IMR-90 (cell line): ENCODE measurements at regions not wholly inside any gene's neighbourhood (a gene's known extent, or its start where the extent isn't known, plus 50 kb on each side); places are given as distances from the start of the nearest gene placed in this dataset.

ENCODE experiments used
- ATAC-seq: fragments of 200-7000 bp; cut with Tn5 transposase; 2 replicates; pipeline ENCODE4 v1.9.1; 2020; ENCODE audit warnings: low read depth, mild to moderate bottlenecking, moderate library complexity
- BruUV-seq: library from RNA; stranded (reverse); fragments of 400-500 nt; replicated peaks from 2 replicates; lab custom pipeline; 2021; lab: Mats Ljungman, UMichigan
- CTCF ChIA-PET: fragments of 300-600 bp; formaldehyde crosslinking; extraction: SDS; loops from one replicate; lab custom pipeline; 2021; ENCODE audit warnings: antibody characterized with exemption; lab: Yijun Ruan, JAX
- POLR2A ChIA-PET: fragments of 300-600 bp; sonication (Branson Sonifier 250); formaldehyde crosslinking; loops from one replicate; lab custom pipeline; 2022; ENCODE audit warnings: antibody characterized with exemption; ENCODE audit not compliant: unreplicated experiment; lab: Charles Lee
- DNase-seq: peaks from one replicate; pipeline ENCODE4 v3.0.0; 2013
- H2AFZ ChIP-seq: replicated peaks from 2 replicates; pipeline ENCODE3; 2013; ENCODE audit warnings: low read length, mild to moderate bottlenecking; ENCODE audit not compliant: poor library complexity
- H2AK5ac ChIP-seq: 2 replicates; pipeline ENCODE4 v1.6.1; 2013; ENCODE audit warnings: low read depth, low read length, inconsistent platforms
- H2AK9ac ChIP-seq: replicated peaks from 2 replicates; pipeline ENCODE3; 2013; ENCODE audit warnings: mild to moderate bottlenecking, low read depth, low read length, moderate library complexity; ENCODE audit not compliant: poor library complexity
- H2BK120ac ChIP-seq: 2 replicates; pipeline ENCODE4 v1.6.1; 2013; ENCODE audit warnings: low read depth, low read length, inconsistent platforms
- H2BK15ac ChIP-seq: 3 replicates; pipeline ENCODE4 v1.6.1; 2013; ENCODE audit warnings: low read depth, low read length, inconsistent platforms
- H2BK20ac ChIP-seq: 2 replicates; pipeline ENCODE4 v1.6.1; 2013; ENCODE audit warnings: low read depth, mild to moderate bottlenecking, inconsistent platforms, low read length, moderate library complexity
- H2BK5ac ChIP-seq: 2 replicates; pipeline ENCODE4 v1.6.1; 2013; ENCODE audit warnings: mild to moderate bottlenecking, low read depth, low read length, inconsistent platforms; ENCODE audit not compliant: poor library complexity, severe bottlenecking
- H3K14ac ChIP-seq: replicated peaks from 2 replicates; pipeline ENCODE4 v1.6.1; 2013; ENCODE audit warnings: low read depth, low read length, inconsistent platforms
- H3K18ac ChIP-seq: 2 replicates; pipeline ENCODE4 v1.6.1; 2013; ENCODE audit warnings: low read depth, low read length, control low read depth
- H3K23ac ChIP-seq: 2 replicates; pipeline ENCODE4 v1.6.1; 2013; ENCODE audit warnings: low read depth, low read length, inconsistent platforms
- H3K27ac ChIP-seq: 2 replicates; pipeline ENCODE4 v1.5.1; 2013; ENCODE audit warnings: mild to moderate bottlenecking, control low read depth, low read length; ENCODE audit not compliant: insufficient read depth
- H3K27me3 ChIP-seq: 2 replicates; pipeline ENCODE4 v1.6.1; 2013; ENCODE audit warnings: low read length; ENCODE audit not compliant: control insufficient read depth, insufficient read depth
- H3K36me3 ChIP-seq: 2 replicates; pipeline ENCODE4 v1.6.1; 2013; ENCODE audit warnings: low read length, mixed read lengths; ENCODE audit not compliant: control insufficient read depth, insufficient read depth
- H3K4ac ChIP-seq: 2 replicates; pipeline ENCODE4 v1.6.1; 2013; ENCODE audit warnings: low read depth, low read length, inconsistent platforms
- H3K4me1 ChIP-seq: 2 replicates; pipeline ENCODE4 v1.6.1; 2013; ENCODE audit warnings: low read length, mixed read lengths; ENCODE audit not compliant: control insufficient read depth, insufficient read depth
- H3K4me2 ChIP-seq: 2 replicates; pipeline ENCODE4 v1.6.1; 2013; ENCODE audit warnings: low read depth, mild to moderate bottlenecking, control low read depth, low read length, moderate library complexity
- H3K4me3 ChIP-seq: 2 replicates; pipeline ENCODE4 v1.5.1; 2013; ENCODE audit warnings: low read depth, mild to moderate bottlenecking, control low read depth, low read length, moderate library complexity; ENCODE audit not compliant: insufficient read depth
- H3K56ac ChIP-seq: 2 replicates; pipeline ENCODE4 v1.6.1; 2013; ENCODE audit warnings: low read length, inconsistent platforms; ENCODE audit not compliant: insufficient read depth; ENCODE audit errors: extremely low read depth
- H3K79me1 ChIP-seq, 2 experiments: 2 replicates each; pipeline ENCODE4 v1.6.1; 2013; ENCODE audit warnings: low read length in 2 of 2, inconsistent platforms in 1 of 2, low read depth in 1 of 2
- H3K9ac ChIP-seq: 2 replicates; pipeline ENCODE4 v1.6.1; 2013; ENCODE audit warnings: low read depth, low read length, control low read depth
- H3K9me1 ChIP-seq: 2 replicates; pipeline ENCODE4 v1.6.1; 2013; ENCODE audit warnings: low read length, inconsistent platforms; ENCODE audit not compliant: insufficient read depth
- H3K9me3 ChIP-seq: 2 replicates; pipeline ENCODE4 v1.6.1; 2013; ENCODE audit warnings: low read length; ENCODE audit not compliant: control insufficient read depth, insufficient read depth
- H4K20me1 ChIP-seq: 2 replicates; pipeline ENCODE4 v1.6.1; 2013; ENCODE audit warnings: low read length, inconsistent platforms; ENCODE audit not compliant: insufficient read depth
- H4K5ac ChIP-seq: 2 replicates; pipeline ENCODE4 v1.6.1; 2013; ENCODE audit warnings: mild to moderate bottlenecking, low read depth, low read length, control low read depth
- H4K8ac ChIP-seq, 2 experiments: 2 replicates each; pipeline ENCODE4 v1.6.1; 2013; ENCODE audit warnings: low read depth in 2 of 2, low read length in 2 of 2, control low read depth in 1 of 2, inconsistent platforms in 1 of 2
- H4K91ac ChIP-seq: 2 replicates; pipeline ENCODE4 v1.6.1; 2013; ENCODE audit warnings: low read depth, low read length, inconsistent platforms; ENCODE audit not compliant: insufficient read depth
- CEBPB ChIP-seq: IDR thresholded peaks from 2 replicates; pipeline ENCODE4 v1.6.1; 2012; ENCODE audit warnings: low read depth, low read length, improper control_type of control experiment
- FOS ChIP-seq: fragments of 150-350 bp; IDR thresholded peaks from 2 replicates; pipeline ENCODE4 v1.6.1; 2016; ENCODE audit warnings: low read depth, low read length
- MAFK ChIP-seq: IDR thresholded peaks from 2 replicates; pipeline ENCODE4 v1.6.1; 2012; ENCODE audit warnings: low read depth, low read length, improper control_type of control experiment
- MAZ ChIP-seq: IDR thresholded peaks from 2 replicates; pipeline ENCODE4 v1.6.1; 2012; ENCODE audit warnings: low read depth, mild to moderate bottlenecking, low read length, improper control_type of control experiment, moderate library complexity, borderline replicate concordance
- MXI1 ChIP-seq: IDR thresholded peaks from 2 replicates; pipeline ENCODE4 v1.6.1; 2012; ENCODE audit warnings: low read depth, mild to moderate bottlenecking, low read length, moderate library complexity, borderline replicate concordance
- RAD21 ChIP-seq: IDR thresholded peaks from 2 replicates; pipeline ENCODE4 v1.6.1; 2012; ENCODE audit warnings: low read length, improper control_type of control experiment
- RFX5 ChIP-seq: IDR thresholded peaks from 2 replicates; pipeline ENCODE4 v1.8.0; 2012; ENCODE audit warnings: low read depth, mild to moderate bottlenecking, low read length, moderate library complexity
- SMC3 ChIP-seq: fragments of 150-350 bp; IDR thresholded peaks from 2 replicates; pipeline ENCODE4 v1.6.1; 2016; ENCODE audit warnings: low read depth, mild to moderate bottlenecking, antibody characterized with exemption, low read length, moderate library complexity
- WGBS, 2 experiments: methylation state at CpG; one replicate each; pipeline versions ENCODE4 v1.1.5 to v1.1.7; 2013; ENCODE audit warnings: missing lambda C conversion rate in 2 of 2; ENCODE audit not compliant: insufficient read length in 1 of 2; ENCODE audit errors: extremely low coverage in 2 of 2; 5-methylcytosine and 5-hydroxymethylcytosine counted together
- dilution Hi-C: fragments of 300-500 bp; cut with HindIII; formaldehyde crosslinking; loops from one replicate; pipeline ENCODE4 v1.14.3; 2018; ENCODE audit warnings: low sequenced_read_pairs; ENCODE audit not compliant: unreplicated experiment
- in situ Hi-C: fragments of 300-500 bp; cut with MboI; formaldehyde crosslinking; loops from 3 replicates; pipeline ENCODE4 v1.14.3; 2019; ENCODE audit warnings: low sequenced_read_pairs, inconsistent platforms, mixed read lengths
- intact Hi-C: fragments of 100-400 bp; cut with micrococcal nuclease; formaldehyde crosslinking; loops from 2 replicates; pipeline ENCODE4 v1.10.0; 2022
- TF ChIP-seq, protein P1 (sequence below): fragments of 150-350 bp; IDR thresholded peaks from 2 replicates; pipeline ENCODE4 v1.6.1; 2016; ENCODE audit warnings: low read depth, mild to moderate bottlenecking, low read length, moderate library complexity, borderline replicate concordance

DNA sequence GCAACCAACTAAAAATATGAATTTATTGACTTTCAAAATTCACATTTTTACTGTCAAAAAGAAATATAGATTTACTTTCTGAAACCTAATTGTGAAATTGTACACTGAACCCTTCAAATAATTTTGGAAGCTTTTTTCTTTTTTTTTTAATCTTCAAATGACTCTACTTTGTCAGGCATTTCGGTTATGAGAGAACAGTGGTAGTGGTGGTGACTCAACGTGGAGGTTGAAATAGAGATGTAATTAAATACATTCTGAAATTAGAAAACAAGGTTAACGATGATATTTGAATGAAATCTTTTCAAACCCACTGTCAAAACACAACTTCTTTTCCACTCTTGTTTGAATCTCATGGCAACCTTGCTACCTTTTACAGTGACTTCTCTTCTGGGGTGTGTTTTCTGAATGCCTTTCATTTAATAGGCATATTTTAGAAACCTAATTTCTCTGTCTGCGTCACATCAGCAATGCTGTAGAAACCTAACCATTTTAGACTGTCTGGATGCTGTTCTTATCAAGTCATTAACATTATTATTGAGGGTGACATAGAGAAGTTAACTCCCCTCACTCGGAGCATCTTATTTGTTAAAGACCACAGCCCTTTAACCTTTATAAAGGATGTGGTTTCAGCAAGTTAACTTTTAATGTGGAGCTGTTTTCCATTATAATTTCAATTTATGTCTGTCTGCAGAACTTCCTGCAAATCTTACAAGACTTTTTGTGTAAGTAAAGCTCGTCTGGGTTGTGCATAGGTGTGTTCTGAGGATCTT lies 136.8 kb downstream of the PCDH7 start:
- dilution Hi-C loops: no loop called here
- H3K4me2 ChIP-seq: no peak overlapping the region
- no peak for TF ChIP-seq RFX5
- no peak for TF ChIP-seq MAFK
- no peak for TF ChIP-seq MAZ
- TF ChIP-seq RAD21: no peak
- TF ChIP-seq FOS: no peak
- no peak for TF ChIP-seq CEBPB
- TF ChIP-seq, protein P1, sequence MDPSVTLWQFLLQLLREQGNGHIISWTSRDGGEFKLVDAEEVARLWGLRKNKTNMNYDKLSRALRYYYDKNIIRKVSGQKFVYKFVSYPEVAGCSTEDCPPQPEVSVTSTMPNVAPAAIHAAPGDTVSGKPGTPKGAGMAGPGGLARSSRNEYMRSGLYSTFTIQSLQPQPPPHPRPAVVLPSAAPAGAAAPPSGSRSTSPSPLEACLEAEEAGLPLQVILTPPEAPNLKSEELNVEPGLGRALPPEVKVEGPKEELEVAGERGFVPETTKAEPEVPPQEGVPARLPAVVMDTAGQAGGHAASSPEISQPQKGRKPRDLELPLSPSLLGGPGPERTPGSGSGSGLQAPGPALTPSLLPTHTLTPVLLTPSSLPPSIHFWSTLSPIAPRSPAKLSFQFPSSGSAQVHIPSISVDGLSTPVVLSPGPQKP: no peak
- TF ChIP-seq SMC3: no peak
- no peak for TF ChIP-seq MXI1
- no peak overlapping the region for H4K5ac ChIP-seq
- WGBS, 2 experiments: no CpG with 5 or more reads among the region's 6 CpGs
- in situ Hi-C loops: no loop called here
- no peak overlapping the region for H3K56ac ChIP-seq
- H3K9ac ChIP-seq: no peak overlapping the region
- no peak overlapping the region for H4K8ac ChIP-seq
- no peak overlapping the region for H2AK5ac ChIP-seq
- no peak for DNase-seq
- no peak overlapping the region for H2AFZ ChIP-seq
- no peaks in the 10 kb centered on the region for H3K27me3 ChIP-seq
- intact Hi-C loops: no loop called here
- H2BK5ac ChIP-seq: no peak overlapping the region
- H3K36me3 ChIP-seq: no peaks in the 10 kb centered on the region
- ChIA-PET CTCF (no interaction called here), POLR2A (no interaction called here)
- H2BK20ac ChIP-seq: no peak overlapping the region
- H4K20me1 ChIP-seq: no peaks in the 10 kb centered on the region
- no peaks in the 10 kb centered on the region for H3K9me1 ChIP-seq
- no peak overlapping the region for H2AK9ac ChIP-seq
- no peak overlapping the region for H2BK120ac ChIP-seq
- H3K14ac ChIP-seq: no peak overlapping the region
- no peak overlapping the region for H3K18ac ChIP-seq
- H3K79me1 ChIP-seq: no peaks in the 10 kb centered on the region
- no peak overlapping the region for H3K4ac ChIP-seq
- BruUV-seq: no TSS peak
- no peak overlapping the region for H4K91ac ChIP-seq
- no peaks in the 10 kb centered on the region for H3K4me1 ChIP-seq
- no peak for ATAC-seq
- no peaks in the 10 kb centered on the region for H3K9me3 ChIP-seq
- no peak overlapping the region for H2BK15ac ChIP-seq
- no peak overlapping the region for H3K4me3 ChIP-seq
- no peak overlapping the region for H3K27ac ChIP-seq
- H3K23ac ChIP-seq: no peak overlapping the region
